ENCODE measurements at regions not wholly inside any gene's neighbourhood (a gene's known extent, or its start where the extent isn't known, plus 50 kb on each side); places are given as distances from the start of the nearest gene placed in this dataset.

DNA sequence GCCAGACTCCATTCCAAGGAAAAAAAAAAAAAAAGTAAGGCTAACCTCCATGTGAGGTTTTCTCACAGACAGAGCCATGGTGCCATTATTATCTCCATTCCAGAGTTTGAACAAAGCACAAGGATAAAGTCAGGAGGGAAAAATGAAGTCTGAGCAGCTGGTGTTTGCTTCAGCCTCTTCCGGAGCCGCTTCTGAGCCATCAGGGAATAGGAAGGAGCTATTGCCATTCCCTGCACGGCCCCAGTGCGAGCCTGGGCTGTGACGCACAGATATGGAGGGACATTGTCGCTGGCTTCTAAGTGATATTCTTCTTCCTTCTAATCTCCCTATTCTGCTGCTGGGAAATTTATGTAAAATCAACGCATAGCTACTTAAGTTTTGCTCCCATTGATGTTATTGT, 69.5 kb upstream of the PIRT start:
- no peak for TF ChIP-seq YY1 (IDR thresholded peaks at IDR 0.05; ENCODE audit: low read depth)
- no peak for TF ChIP-seq TAF1 (IDR thresholded peaks at IDR 0.05; ENCODE audit: low read depth)
- TF ChIP-seq, protein P1, sequence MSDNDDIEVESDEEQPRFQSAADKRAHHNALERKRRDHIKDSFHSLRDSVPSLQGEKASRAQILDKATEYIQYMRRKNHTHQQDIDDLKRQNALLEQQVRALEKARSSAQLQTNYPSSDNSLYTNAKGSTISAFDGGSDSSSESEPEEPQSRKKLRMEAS (IDR thresholded peaks at IDR 0.05): no peak
- no peak for TF ChIP-seq CREB1 (IDR thresholded peaks at IDR 0.05; ENCODE audit: low read depth)
- TF ChIP-seq, protein P2, sequence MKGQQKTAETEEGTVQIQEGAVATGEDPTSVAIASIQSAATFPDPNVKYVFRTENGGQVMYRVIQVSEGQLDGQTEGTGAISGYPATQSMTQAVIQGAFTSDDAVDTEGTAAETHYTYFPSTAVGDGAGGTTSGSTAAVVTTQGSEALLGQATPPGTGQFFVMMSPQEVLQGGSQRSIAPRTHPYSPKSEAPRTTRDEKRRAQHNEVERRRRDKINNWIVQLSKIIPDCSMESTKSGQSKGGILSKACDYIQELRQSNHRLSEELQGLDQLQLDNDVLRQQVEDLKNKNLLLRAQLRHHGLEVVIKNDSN (IDR thresholded peaks at IDR 0.05): no peak
- no peak for TF ChIP-seq RAD21 (IDR thresholded peaks at IDR 0.05; ENCODE audit: low read depth)
- no peak for TF ChIP-seq EP300 (IDR thresholded peaks at IDR 0.05; ENCODE audit: borderline replicate concordance)
- no peak for TF ChIP-seq TCF12 (IDR thresholded peaks at IDR 0.05; ENCODE audit: low read depth)
- TF ChIP-seq EGR1 (IDR thresholded peaks at IDR 0.05): no peak
- no peak for TF ChIP-seq FOXM1 (IDR thresholded peaks at IDR 0.05; ENCODE audit: borderline replicate concordance, low read depth)
- TF ChIP-seq CEBPB (IDR thresholded peaks at IDR 0.05): no peak
- TF ChIP-seq NFIC (IDR thresholded peaks at IDR 0.05): no peak
- TF ChIP-seq, protein P3, sequence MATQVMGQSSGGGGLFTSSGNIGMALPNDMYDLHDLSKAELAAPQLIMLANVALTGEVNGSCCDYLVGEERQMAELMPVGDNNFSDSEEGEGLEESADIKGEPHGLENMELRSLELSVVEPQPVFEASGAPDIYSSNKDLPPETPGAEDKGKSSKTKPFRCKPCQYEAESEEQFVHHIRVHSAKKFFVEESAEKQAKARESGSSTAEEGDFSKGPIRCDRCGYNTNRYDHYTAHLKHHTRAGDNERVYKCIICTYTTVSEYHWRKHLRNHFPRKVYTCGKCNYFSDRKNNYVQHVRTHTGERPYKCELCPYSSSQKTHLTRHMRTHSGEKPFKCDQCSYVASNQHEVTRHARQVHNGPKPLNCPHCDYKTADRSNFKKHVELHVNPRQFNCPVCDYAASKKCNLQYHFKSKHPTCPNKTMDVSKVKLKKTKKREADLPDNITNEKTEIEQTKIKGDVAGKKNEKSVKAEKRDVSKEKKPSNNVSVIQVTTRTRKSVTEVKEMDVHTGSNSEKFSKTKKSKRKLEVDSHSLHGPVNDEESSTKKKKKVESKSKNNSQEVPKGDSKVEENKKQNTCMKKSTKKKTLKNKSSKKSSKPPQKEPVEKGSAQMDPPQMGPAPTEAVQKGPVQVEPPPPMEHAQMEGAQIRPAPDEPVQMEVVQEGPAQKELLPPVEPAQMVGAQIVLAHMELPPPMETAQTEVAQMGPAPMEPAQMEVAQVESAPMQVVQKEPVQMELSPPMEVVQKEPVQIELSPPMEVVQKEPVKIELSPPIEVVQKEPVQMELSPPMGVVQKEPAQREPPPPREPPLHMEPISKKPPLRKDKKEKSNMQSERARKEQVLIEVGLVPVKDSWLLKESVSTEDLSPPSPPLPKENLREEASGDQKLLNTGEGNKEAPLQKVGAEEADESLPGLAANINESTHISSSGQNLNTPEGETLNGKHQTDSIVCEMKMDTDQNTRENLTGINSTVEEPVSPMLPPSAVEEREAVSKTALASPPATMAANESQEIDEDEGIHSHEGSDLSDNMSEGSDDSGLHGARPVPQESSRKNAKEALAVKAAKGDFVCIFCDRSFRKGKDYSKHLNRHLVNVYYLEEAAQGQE (IDR thresholded peaks at IDR 0.05; ENCODE audit: low read depth): no peak
- no peak for TF ChIP-seq ZBTB7A (IDR thresholded peaks at IDR 0.05; ENCODE audit: low read depth)
- no peak for TF ChIP-seq TEAD4 (IDR thresholded peaks at IDR 0.05)

DNA sequence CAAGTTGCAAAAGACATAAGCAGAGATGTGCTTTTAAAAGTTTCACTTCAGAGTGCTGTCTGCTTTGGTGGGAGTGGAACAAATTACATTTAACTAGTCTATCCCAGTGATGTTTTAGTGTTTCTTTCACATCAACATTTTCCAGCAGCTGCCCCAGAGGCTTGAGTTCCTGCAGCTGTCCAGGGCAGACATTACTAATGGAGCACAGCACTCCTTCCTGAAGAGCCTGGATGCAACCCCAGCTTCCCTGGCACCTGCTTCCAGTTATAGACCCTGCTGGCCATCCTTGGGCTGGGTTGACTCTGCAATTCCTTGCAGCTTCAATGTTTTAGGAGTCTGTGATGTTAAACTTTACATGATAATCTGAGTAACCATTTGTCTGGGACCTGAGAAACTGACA, 61.4 kb upstream of the PIRT start:
- no peak for TF ChIP-seq NFIC (IDR thresholded peaks at IDR 0.05)
- TF ChIP-seq TCF12 (IDR thresholded peaks at IDR 0.05; ENCODE audit: low read depth): no peak
- TF ChIP-seq CEBPB (IDR thresholded peaks at IDR 0.05): no peak
- no peak for TF ChIP-seq FOXM1 (IDR thresholded peaks at IDR 0.05; ENCODE audit: borderline replicate concordance, low read depth)
- TF ChIP-seq YY1 (IDR thresholded peaks at IDR 0.05; ENCODE audit: low read depth): no peak
- no peak for TF ChIP-seq ZBTB7A (IDR thresholded peaks at IDR 0.05; ENCODE audit: low read depth)
- no peak for TF ChIP-seq CREB1 (IDR thresholded peaks at IDR 0.05; ENCODE audit: low read depth)
- TF ChIP-seq TEAD4 (IDR thresholded peaks at IDR 0.05): no peak
- TF ChIP-seq EP300 (IDR thresholded peaks at IDR 0.05; ENCODE audit: borderline replicate concordance): no peak
- no peak for TF ChIP-seq EGR1 (IDR thresholded peaks at IDR 0.05)
- TF ChIP-seq, protein P3 (IDR thresholded peaks at IDR 0.05; ENCODE audit: low read depth): no peak
- TF ChIP-seq, protein P2 (IDR thresholded peaks at IDR 0.05): no peak
- TF ChIP-seq TAF1 (IDR thresholded peaks at IDR 0.05; ENCODE audit: low read depth): no peak
- TF ChIP-seq, protein P1 (IDR thresholded peaks at IDR 0.05): no peak
- TF ChIP-seq RAD21 (IDR thresholded peaks at IDR 0.05; ENCODE audit: low read depth): no peak

DNA sequence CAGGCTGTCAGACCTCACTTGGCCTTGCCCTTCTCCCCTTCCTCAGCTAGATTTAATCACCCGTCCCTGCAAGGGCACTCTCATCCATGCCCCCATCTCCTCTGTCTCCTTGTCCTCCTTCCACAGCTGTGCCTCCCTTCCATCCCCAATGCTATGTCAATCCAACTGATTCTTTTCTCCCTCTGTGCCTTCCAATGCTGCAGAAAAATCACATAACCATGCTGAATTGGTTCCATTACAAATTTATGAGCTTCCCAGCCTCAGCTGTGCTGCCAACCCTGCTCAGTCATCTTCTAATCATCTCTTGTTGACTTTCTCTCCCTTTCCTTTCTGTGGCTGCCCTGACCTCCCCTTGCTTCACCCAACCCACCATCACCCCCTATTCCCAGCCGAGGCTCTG, 56.3 kb upstream of the PIRT start:
- no peak for TF ChIP-seq CREB1 (IDR thresholded peaks at IDR 0.05; ENCODE audit: low read depth)
- no peak for TF ChIP-seq TCF12 (IDR thresholded peaks at IDR 0.05; ENCODE audit: low read depth)
- no peak for TF ChIP-seq NFIC (IDR thresholded peaks at IDR 0.05)
- TF ChIP-seq, protein P1 (IDR thresholded peaks at IDR 0.05): no peak
- no peak for TF ChIP-seq RAD21 (IDR thresholded peaks at IDR 0.05; ENCODE audit: low read depth)
- no peak for TF ChIP-seq ZBTB7A (IDR thresholded peaks at IDR 0.05; ENCODE audit: low read depth)
- TF ChIP-seq CEBPB (IDR thresholded peaks at IDR 0.05): no peak
- TF ChIP-seq TAF1 (IDR thresholded peaks at IDR 0.05; ENCODE audit: low read depth): no peak
- TF ChIP-seq EP300 (IDR thresholded peaks at IDR 0.05; ENCODE audit: borderline replicate concordance): no peak
- no peak for TF ChIP-seq TEAD4 (IDR thresholded peaks at IDR 0.05)
- no peak for TF ChIP-seq FOXM1 (IDR thresholded peaks at IDR 0.05; ENCODE audit: borderline replicate concordance, low read depth)
- no peak for TF ChIP-seq EGR1 (IDR thresholded peaks at IDR 0.05)
- TF ChIP-seq, protein P2 (IDR thresholded peaks at IDR 0.05): no peak
- TF ChIP-seq YY1 (IDR thresholded peaks at IDR 0.05; ENCODE audit: low read depth): no peak
- TF ChIP-seq, protein P3 (IDR thresholded peaks at IDR 0.05; ENCODE audit: low read depth): no peak
